GM19324 (cell line): ENCODE measurements at regions not wholly inside any gene's neighbourhood (a gene's known extent, or its start where the extent isn't known, plus 50 kb on each side); places are given as distances from the start of the nearest gene placed in this dataset.

Experiments used
- ATAC-seq: cut with Tn5 transposase; IDR thresholded peaks from one replicate; pipeline ENCODE4 v1.9.1; 2021; ENCODE audit warnings: mild to moderate bottlenecking, moderate library complexity; ENCODE audit not compliant: unreplicated experiment, low FRiP score

DNA sequence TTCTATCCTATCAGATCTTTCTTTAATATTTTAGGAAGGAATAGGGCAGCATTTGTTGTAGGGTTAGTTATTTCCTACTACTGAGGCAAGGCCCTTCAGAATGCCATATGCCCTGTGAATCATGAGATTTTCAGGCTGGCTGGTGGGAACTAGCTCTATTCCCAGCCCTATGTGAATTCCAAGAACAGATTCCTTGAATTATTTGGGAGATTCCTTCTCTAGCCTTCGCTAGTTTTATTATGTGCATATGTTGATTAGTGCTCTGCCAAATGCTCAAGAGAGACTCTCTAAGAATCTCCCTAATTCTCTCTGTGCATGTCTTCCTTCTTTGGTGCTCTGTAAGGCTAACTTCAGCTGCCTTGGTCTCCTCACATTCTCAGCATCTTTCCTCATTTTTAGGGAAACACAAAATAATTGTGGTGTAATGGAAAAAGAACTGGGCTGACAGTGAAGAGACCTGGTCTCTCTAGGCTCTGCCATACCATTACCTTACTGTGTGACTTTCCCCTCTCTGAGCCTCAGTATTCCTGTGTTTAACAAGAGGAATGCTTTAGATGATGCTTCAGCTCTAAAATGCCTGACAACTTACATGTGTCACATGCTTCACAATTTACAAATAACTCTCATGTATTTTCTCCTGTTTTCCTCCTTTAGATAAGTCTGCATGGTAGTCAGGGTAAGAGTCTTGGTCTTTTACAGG lies 79.7 kb downstream of the VMA21 start:
- ATAC-seq, result no peak

DNA sequence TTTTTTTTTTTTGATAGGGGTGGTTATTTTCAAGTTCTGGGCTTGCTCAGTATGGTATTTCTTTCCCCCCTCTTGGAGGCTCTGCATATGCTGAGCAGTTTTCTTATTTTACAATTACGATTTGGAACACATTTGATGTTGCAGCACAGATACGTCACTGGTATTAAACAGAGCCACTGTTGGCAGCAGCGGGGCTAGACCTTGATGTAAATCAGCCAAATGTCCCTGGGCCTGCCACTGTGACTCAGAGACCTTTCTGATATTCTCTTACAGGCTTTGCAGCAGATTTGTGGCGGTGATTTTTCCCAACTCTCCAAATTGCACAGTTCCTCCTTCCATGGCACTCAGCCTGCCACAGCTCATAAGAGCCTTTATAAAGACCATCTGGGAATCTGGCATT lies 81.1 kb downstream of the VMA21 start:
- ATAC-seq, result no peak

DNA sequence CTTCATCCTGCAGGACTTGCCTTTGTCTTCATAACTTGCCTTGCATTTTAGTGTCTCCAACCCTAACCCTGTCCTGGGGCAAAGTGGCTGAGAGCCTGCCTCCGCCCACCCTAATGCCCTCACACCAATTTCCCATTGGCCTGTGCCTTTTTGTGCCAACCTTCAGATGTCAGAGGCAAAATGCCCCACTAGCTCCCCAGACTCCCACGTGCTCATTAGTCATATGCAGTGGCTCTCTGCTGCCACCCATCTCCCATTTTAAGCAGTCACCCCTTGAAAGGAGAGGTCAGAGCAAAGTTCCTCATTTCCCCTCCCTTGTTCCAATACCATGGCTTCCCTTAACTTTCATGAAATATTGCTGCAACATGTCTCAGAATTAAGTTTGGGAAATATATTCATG lies 74.8 kb upstream of the PASD1 start:
- peak; percentile 67 for ATAC-seq

DNA sequence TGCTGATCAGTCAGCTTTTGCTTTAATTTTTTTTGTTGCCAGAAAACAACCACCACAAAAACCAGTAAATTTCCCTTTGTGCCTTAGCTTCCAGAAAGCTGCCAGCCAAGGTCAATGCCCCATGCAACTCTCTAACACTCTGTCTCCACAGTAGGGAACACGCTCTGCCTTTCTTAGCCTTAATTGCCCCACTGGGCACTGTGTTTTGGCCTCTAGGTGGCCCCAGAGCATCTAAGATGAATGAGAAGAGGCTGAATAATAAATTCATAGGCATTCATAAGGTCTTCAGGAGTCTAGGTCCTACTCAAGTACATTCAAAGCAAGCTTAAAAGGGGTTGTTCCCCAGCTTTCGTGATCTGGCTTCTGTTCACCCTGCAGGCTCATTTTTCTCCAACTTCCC lies 57.7 kb upstream of the PASD1 start:
- no peak for ATAC-seq

DNA sequence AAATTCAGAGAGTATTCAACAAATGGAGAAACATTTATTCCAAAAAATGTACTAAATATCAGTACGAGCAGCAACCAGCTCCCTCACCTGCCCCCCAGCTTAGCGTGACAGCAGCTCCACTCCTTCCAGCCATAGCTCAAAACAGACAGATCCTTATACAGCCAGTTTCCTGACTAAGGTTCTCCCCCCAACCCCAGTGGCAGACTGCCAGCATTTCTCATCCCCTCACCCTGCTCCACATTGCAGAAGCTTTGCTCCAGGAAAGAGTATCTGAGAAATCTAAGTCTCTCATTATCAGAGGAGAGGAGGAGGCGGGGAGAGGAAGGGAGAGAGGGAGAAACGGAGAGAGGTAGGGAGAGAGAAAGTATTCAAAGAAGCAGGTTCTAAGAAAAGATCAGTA lies 53.3 kb upstream of the PASD1 start:
- no peak for ATAC-seq

DNA sequence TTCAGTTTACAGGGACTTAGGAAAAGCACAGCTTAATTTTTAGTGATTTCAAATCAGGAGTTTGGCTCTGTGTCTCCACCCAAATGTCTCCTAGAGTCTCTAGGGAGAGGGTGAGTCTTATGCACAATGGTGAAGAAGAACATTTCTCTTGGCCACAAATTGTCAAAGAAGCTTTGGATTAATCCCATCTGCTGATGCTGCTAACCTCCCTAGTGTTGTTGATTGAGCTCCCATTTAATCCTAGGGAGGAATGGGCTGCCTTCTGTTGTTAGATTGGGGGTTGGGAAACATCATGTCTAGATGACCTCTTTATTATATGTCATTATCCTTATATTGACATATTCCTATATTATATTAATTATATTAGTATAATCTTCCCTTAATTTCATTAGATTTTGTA lies 50.0 kb upstream of the PASD1 start:
- ATAC-seq, result no peak
